GM23338 (cell line): ENCODE measurements at regions not wholly inside any gene's neighbourhood (a gene's known extent, or its start where the extent isn't known, plus 50 kb on each side); places are given as distances from the start of the nearest gene placed in this dataset.

Source experiments
- ATAC-seq: fragments of 200-7000 bp; cut with Tn5 transposase; 3 replicates; pipeline ENCODE4 v1.9.1; 2020
- DNase-seq: peaks from one replicate; pipeline ENCODE4 v3.0.0-alpha.2; 2015; ENCODE audit warnings: low spot score
- H2AFZ ChIP-seq: fragments of 200-600 bp; sonication (generic); 2 replicates; pipeline ENCODE4 v1.8.0; 2016; ENCODE audit warnings: antibody characterized with exemption, mild to moderate bottlenecking, moderate library complexity
- H3F3A ChIP-seq: fragments of 200-600 bp; sonication (generic); replicated peaks from 2 replicates; pipeline ENCODE4 v1.8.0; 2017; ENCODE audit warnings: antibody characterized with exemption, mixed run types, low read depth
- H3K27ac ChIP-seq: fragments of 200-600 bp; sonication (generic); 2 replicates; pipeline ENCODE4 v1.6.1; 2016; ENCODE audit warnings: low read depth
- H3K27me3 ChIP-seq: fragments of 200-600 bp; sonication (generic); 2 replicates; pipeline ENCODE4 v1.8.0; 2016; ENCODE audit warnings: mild to moderate bottlenecking, mixed run types, moderate library complexity; ENCODE audit not compliant: insufficient read depth
- H3K36me3 ChIP-seq: fragments of 200-600 bp; sonication (generic); 2 replicates; pipeline ENCODE4 v1.8.0; 2016; ENCODE audit warnings: mild to moderate bottlenecking; ENCODE audit not compliant: insufficient read depth
- H3K4me1 ChIP-seq: fragments of 200-600 bp; sonication (generic); 2 replicates; pipeline ENCODE4 v1.8.0; 2016; ENCODE audit warnings: mild to moderate bottlenecking, moderate library complexity; ENCODE audit not compliant: insufficient read depth
- H3K4me2 ChIP-seq: fragments of 200-600 bp; sonication (generic); 2 replicates; pipeline ENCODE4 v1.7.1; 2017; ENCODE audit warnings: mixed run types
- H3K4me3 ChIP-seq: fragments of 200-600 bp; sonication (generic); 2 replicates; pipeline ENCODE4 v1.6.1; 2016; ENCODE audit warnings: mixed run types
- H3K79me2 ChIP-seq: fragments of 200-600 bp; sonication (generic); replicated peaks from 2 replicates; pipeline ENCODE4 v1.8.0; 2017; ENCODE audit warnings: mild to moderate bottlenecking; ENCODE audit not compliant: insufficient read depth
- H3K9me2 ChIP-seq: fragments of 200-600 bp; sonication (generic); 2 replicates; pipeline ENCODE4 v1.8.0; 2017; ENCODE audit not compliant: insufficient read depth
- H4K20me1 ChIP-seq: fragments of 200-600 bp; sonication (generic); replicated peaks from 2 replicates; pipeline ENCODE4 v1.8.0; 2017; ENCODE audit warnings: mild to moderate bottlenecking; ENCODE audit not compliant: insufficient read depth
- H3K27ac Mint-ChIP-seq: 2 replicates; pipeline ENCODE4 v1.8.0; 2020; ENCODE audit warnings: inconsistent platforms, mild to moderate bottlenecking, moderate library complexity, mixed read lengths
- H3K27me3 Mint-ChIP-seq: 3 replicates; pipeline ENCODE4 v1.8.0; 2022; ENCODE audit warnings: low read depth, mild to moderate bottlenecking, moderate library complexity, mixed read lengths, inconsistent platforms; ENCODE audit not compliant: insufficient read depth, poor library complexity
- H3K36me3 Mint-ChIP-seq: 3 replicates; pipeline ENCODE4 v1.8.0; 2021; ENCODE audit warnings: low read depth, mild to moderate bottlenecking, inconsistent platforms, moderate library complexity, mixed read lengths
- H3K4me1 Mint-ChIP-seq: 3 replicates; pipeline ENCODE4 v1.8.0; 2020; ENCODE audit warnings: mild to moderate bottlenecking, inconsistent platforms, mixed read lengths
- H3K4me3 Mint-ChIP-seq: 3 replicates; pipeline ENCODE4 v1.8.0; 2021; ENCODE audit warnings: moderate library complexity, mild to moderate bottlenecking, inconsistent platforms, mixed read lengths
- H3K9me3 Mint-ChIP-seq: 3 replicates; pipeline ENCODE4 v1.8.0; 2020; ENCODE audit warnings: moderate library complexity, mild to moderate bottlenecking, inconsistent platforms, mixed read lengths
- CREB1 ChIP-seq: fragments of 250-450 bp; sonication (Bioruptor Pico); IDR thresholded peaks from 2 replicates; pipeline ENCODE4 v1.5.0; 2020; ENCODE audit warnings: low read depth, mild to moderate bottlenecking, moderate library complexity
- ETS1 ChIP-seq: IDR thresholded peaks from 2 replicates; pipeline ENCODE4 v1.6.1; 2016; ENCODE audit warnings: antibody characterized with exemption
- EZH2 ChIP-seq: fragments of 200-600 bp; sonication (generic); IDR thresholded peaks from one replicate; pipeline ENCODE4 v1.8.0; 2017; ENCODE audit warnings: antibody characterized with exemption, mild to moderate bottlenecking, low read depth; ENCODE audit not compliant: unreplicated experiment
- EZH2phosphoT487 ChIP-seq: fragments of 200-600 bp; sonication (generic); IDR thresholded peaks from one replicate; pipeline ENCODE4 v1.8.1; 2018; ENCODE audit warnings: antibody characterized with exemption; ENCODE audit not compliant: unreplicated experiment
- JUNB ChIP-seq: IDR thresholded peaks from one replicate; pipeline ENCODE4 v1.6.1; 2016; ENCODE audit warnings: antibody characterized with exemption; ENCODE audit not compliant: unreplicated experiment
- NANOG ChIP-seq: IDR thresholded peaks from 2 replicates; pipeline ENCODE4 v1.6.1; 2016; ENCODE audit warnings: antibody characterized with exemption, borderline replicate concordance
- POLR2AphosphoS5 ChIP-seq: IDR thresholded peaks from 2 replicates; pipeline ENCODE4 v1.6.1; 2016; ENCODE audit warnings: antibody characterized with exemption, low read depth
- STAT1 ChIP-seq: IDR thresholded peaks from one replicate; pipeline ENCODE4 v1.6.1; 2016; ENCODE audit warnings: antibody characterized with exemption; ENCODE audit not compliant: unreplicated experiment
- ZNF114 ChIP-seq: fragments of 250-450 bp; sonication (Bioruptor Pico); IDR thresholded peaks from 2 replicates; pipeline ENCODE4 v1.5.0; 2020; ENCODE audit warnings: mild to moderate bottlenecking, moderate library complexity
- ZNF331 ChIP-seq: fragments of 250-450 bp; sonication (Bioruptor Pico); IDR thresholded peaks from 2 replicates; pipeline ENCODE4 v1.5.0; 2020; ENCODE audit warnings: low read depth, mild to moderate bottlenecking, moderate library complexity
- TF ChIP-seq, protein P1 (sequence below): fragments of 250-450 bp; sonication (Bioruptor Pico); IDR thresholded peaks from 2 replicates; pipeline ENCODE4 v1.5.0; 2020; ENCODE audit warnings: mild to moderate bottlenecking, moderate library complexity
- TF ChIP-seq, protein P2 (sequence below), 2 experiments: fragments of 200-600 bp in 1 of 2; sonication (generic) in 1 of 2; conservative IDR thresholded peaks; 2 replicates each; pipeline versions ENCODE4 v1.5.1 to v1.6.1; 2016 to 2017; ENCODE audit warnings: antibody characterized with exemption in 2 of 2, low read depth in 2 of 2, mild to moderate bottlenecking in 2 of 2, moderate library complexity in 1 of 2
- TF ChIP-seq, protein P3 (sequence below): IDR thresholded peaks from one replicate; pipeline ENCODE4 v1.6.1; 2018; ENCODE audit warnings: antibody characterized with exemption; ENCODE audit not compliant: unreplicated experiment

DNA sequence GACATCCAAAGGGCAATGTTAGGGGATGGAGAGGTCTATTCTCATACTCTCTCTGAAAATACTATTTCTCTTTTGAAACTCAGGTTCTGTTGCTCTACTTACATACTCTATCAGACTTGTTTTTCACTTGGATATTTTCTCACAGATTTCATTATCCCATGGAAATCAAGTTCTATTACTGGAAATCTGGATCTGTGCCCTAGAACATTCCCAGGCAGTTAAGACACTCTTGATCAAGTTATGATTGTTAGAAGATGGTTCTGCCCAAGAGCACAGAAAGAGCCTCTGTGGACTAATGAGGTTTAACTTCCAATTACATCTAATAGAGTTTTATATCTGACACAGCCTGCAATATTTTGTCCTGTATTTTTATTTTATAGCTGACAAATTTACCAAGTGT is 591.0 kb upstream of the ATP2B1 start:
- Mint-ChIP-seq H3K4me3 (no peak overlapping the region), H3K27me3 (peaks cover 1% of the 10 kb centered on the region), H3K27ac (no peak overlapping the region), H3K9me3 (no peaks in the 10 kb centered on the region), H3K4me1 (peaks cover 4% of the 10 kb centered on the region; the same call in 1 of the 3 replicates), H3K36me3 (no peaks in the 10 kb centered on the region)
- Histone ChIP-seq H3K4me2 (no peak overlapping the region), H3K27ac (no peak overlapping the region), H3K79me2 (no peaks in the 10 kb centered on the region), H4K20me1 (no peaks in the 10 kb centered on the region), H3K36me3 (no peaks in the 10 kb centered on the region), H3K27me3 (no peaks in the 10 kb centered on the region), H3K9me2 (no peaks in the 10 kb centered on the region), H2AFZ (no peak overlapping the region), H3F3A (no peaks in the 10 kb centered on the region), H3K4me3 (no peak overlapping the region), H3K4me1 (no peaks in the 10 kb centered on the region)
- DNase-seq: no peak
- TF ChIP-seq JUNB (no peak), EZH2 (no peak), EZH2phosphoT487 (no peak), NANOG (no peak), ZNF331 (no peak), ZNF114 (CRISPR knock-in tag) (no peak), POLR2AphosphoS5 (no peak), CREB1 (CRISPR knock-in tag) (no peak), STAT1 (no peak), ETS1 (no peak)
- TF ChIP-seq, protein P1, sequence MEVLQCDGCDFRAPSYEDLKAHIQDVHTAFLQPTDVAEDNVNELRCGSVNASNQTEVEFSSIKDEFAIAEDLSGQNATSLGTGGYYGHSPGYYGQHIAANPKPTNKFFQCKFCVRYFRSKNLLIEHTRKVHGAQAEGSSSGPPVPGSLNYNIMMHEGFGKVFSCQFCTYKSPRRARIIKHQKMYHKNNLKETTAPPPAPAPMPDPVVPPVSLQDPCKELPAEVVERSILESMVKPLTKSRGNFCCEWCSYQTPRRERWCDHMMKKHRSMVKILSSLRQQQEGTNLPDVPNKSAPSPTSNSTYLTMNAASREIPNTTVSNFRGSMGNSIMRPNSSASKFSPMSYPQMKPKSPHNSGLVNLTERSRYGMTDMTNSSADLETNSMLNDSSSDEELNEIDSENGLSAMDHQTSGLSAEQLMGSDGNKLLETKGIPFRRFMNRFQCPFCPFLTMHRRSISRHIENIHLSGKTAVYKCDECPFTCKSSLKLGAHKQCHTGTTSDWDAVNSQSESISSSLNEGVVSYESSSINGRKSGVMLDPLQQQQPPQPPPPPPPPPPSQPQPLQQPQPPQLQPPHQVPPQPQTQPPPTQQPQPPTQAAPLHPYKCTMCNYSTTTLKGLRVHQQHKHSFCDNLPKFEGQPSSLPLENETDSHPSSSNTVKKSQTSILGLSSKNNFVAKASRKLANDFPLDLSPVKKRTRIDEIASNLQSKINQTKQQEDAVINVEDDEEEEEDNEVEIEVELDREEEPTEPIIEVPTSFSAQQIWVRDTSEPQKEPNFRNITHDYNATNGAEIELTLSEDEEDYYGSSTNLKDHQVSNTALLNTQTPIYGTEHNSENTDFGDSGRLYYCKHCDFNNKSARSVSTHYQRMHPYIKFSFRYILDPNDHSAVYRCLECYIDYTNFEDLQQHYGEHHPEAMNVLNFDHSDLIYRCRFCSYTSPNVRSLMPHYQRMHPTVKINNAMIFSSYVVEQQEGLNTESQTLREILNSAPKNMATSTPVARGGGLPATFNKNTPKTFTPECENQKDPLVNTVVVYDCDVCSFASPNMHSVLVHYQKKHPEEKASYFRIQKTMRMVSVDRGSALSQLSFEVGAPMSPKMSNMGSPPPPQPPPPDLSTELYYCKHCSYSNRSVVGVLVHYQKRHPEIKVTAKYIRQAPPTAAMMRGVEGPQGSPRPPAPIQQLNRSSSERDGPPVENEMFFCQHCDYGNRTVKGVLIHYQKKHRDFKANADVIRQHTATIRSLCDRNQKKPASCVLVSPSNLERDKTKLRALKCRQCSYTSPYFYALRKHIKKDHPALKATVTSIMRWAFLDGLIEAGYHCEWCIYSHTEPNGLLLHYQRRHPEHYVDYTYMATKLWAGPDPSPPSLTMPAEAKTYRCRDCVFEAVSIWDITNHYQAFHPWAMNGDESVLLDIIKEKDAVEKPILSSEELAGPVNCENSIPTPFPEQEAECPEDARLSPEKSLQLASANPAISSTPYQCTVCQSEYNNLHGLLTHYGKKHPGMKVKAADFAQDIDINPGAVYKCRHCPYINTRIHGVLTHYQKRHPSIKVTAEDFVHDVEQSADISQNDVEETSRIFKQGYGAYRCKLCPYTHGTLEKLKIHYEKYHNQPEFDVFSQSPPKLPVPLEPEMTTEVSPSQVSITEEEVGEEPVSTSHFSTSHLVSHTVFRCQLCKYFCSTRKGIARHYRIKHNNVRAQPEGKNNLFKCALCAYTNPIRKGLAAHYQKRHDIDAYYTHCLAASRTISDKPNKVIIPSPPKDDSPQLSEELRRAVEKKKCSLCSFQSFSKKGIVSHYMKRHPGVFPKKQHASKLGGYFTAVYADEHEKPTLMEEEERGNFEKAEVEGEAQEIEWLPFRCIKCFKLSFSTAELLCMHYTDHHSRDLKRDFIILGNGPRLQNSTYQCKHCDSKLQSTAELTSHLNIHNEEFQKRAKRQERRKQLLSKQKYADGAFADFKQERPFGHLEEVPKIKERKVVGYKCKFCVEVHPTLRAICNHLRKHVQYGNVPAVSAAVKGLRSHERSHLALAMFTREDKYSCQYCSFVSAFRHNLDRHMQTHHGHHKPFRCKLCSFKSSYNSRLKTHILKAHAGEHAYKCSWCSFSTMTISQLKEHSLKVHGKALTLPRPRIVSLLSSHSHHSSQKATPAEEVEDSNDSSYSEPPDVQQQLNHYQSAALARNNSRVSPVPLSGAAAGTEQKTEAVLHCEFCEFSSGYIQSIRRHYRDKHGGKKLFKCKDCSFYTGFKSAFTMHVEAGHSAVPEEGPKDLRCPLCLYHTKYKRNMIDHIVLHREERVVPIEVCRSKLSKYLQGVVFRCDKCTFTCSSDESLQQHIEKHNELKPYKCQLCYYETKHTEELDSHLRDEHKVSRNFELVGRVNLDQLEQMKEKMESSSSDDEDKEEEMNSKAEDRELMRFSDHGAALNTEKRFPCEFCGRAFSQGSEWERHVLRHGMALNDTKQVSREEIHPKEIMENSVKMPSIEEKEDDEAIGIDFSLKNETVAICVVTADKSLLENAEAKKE (CRISPR knock-in tag): no peak
- TF ChIP-seq, protein P2, sequence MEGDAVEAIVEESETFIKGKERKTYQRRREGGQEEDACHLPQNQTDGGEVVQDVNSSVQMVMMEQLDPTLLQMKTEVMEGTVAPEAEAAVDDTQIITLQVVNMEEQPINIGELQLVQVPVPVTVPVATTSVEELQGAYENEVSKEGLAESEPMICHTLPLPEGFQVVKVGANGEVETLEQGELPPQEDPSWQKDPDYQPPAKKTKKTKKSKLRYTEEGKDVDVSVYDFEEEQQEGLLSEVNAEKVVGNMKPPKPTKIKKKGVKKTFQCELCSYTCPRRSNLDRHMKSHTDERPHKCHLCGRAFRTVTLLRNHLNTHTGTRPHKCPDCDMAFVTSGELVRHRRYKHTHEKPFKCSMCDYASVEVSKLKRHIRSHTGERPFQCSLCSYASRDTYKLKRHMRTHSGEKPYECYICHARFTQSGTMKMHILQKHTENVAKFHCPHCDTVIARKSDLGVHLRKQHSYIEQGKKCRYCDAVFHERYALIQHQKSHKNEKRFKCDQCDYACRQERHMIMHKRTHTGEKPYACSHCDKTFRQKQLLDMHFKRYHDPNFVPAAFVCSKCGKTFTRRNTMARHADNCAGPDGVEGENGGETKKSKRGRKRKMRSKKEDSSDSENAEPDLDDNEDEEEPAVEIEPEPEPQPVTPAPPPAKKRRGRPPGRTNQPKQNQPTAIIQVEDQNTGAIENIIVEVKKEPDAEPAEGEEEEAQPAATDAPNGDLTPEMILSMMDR (conservative IDR thresholded peaks at IDR 0.05; ENCODE audit: low read depth in 2 of 2): no peak
- TF ChIP-seq, protein P3, sequence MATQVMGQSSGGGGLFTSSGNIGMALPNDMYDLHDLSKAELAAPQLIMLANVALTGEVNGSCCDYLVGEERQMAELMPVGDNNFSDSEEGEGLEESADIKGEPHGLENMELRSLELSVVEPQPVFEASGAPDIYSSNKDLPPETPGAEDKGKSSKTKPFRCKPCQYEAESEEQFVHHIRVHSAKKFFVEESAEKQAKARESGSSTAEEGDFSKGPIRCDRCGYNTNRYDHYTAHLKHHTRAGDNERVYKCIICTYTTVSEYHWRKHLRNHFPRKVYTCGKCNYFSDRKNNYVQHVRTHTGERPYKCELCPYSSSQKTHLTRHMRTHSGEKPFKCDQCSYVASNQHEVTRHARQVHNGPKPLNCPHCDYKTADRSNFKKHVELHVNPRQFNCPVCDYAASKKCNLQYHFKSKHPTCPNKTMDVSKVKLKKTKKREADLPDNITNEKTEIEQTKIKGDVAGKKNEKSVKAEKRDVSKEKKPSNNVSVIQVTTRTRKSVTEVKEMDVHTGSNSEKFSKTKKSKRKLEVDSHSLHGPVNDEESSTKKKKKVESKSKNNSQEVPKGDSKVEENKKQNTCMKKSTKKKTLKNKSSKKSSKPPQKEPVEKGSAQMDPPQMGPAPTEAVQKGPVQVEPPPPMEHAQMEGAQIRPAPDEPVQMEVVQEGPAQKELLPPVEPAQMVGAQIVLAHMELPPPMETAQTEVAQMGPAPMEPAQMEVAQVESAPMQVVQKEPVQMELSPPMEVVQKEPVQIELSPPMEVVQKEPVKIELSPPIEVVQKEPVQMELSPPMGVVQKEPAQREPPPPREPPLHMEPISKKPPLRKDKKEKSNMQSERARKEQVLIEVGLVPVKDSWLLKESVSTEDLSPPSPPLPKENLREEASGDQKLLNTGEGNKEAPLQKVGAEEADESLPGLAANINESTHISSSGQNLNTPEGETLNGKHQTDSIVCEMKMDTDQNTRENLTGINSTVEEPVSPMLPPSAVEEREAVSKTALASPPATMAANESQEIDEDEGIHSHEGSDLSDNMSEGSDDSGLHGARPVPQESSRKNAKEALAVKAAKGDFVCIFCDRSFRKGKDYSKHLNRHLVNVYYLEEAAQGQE: no peak
- no peak for ATAC-seq
